Upper lobe of left lung (tissue), 4 donors: ENCODE measurements at regions not wholly inside any gene's neighbourhood (a gene's known extent, or its start where the extent isn't known, plus 50 kb on each side); places are given as distances from the start of the nearest gene placed in this dataset.

Experiments used
- CTCF ChIP-seq, 6 experiments: fragments of 450-650 bp in 4 of 6; fragments of 200-600 bp in 2 of 6; sonication (generic) in 2 of 6; IDR thresholded peaks; one replicate each; pipeline ENCODE4 v1.5.1; 2016 to 2019; ENCODE audit warnings: antibody characterized with exemption in 6 of 6
- EP300 ChIP-seq, 4 donors: sonication (generic); formaldehyde crosslinking; IDR thresholded peaks; one replicate each; pipeline ENCODE4 v1.5.1; 2017; ENCODE audit warnings: antibody characterized with exemption in 4 of 4, control low read depth in 2 of 4
- POLR2A ChIP-seq, 4 donors: fragments of 450-650 bp; IDR thresholded peaks; one replicate each; pipeline ENCODE4 v1.5.1; 2016 to 2017; ENCODE audit warnings: antibody characterized with exemption in 4 of 4, mild to moderate bottlenecking in 2 of 4
- POLR2AphosphoS5 ChIP-seq, 2 donors: sonication (generic); formaldehyde crosslinking; IDR thresholded peaks; one replicate each; pipeline ENCODE4 v1.5.1; 2017; ENCODE audit warnings: antibody characterized with exemption in 2 of 2

DNA sequence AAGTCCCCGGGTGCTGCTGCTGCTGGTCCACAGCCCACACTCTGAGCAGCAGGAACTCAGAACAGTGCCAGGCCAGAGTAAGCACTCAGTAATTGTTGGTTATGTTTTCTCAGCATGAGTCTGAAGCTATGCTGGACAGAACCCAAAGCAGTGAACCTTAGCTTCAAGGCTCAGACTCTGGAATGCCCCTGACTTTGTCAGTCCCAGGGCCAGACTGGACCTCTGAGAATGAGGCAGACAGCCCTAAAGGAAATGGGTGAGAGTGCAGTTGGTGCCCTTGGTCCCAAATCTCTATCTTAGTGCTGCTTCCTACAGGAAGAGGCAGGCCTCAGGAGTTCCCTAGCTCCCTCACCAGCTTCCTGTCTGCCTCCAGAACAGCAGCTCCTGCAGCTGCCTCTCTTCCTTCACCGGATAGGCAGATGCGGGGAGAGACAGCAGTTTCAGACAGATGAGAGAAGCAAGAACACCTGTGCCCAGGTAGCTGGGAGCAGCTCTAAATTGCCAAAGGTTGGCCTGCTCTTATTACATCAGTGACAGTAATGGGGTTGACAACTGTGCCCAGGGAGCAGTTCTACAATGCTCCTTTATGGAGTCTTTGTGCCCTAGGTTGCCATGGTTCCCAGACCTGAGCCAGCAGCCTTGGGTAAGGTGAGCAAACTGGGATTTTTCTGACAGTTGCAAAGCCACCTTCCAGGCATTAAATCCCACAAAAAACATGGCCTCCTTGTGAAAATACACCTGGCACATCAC is 82.2 kb upstream of the CXCL14 start:
- TF ChIP-seq CTCF (IDR thresholded peaks at IDR 0.05) (no peak), EP300 (IDR thresholded peaks at IDR 0.05) (no peak), POLR2A (IDR thresholded peaks at IDR 0.05) (no peak), POLR2AphosphoS5 (IDR thresholded peaks at IDR 0.05) (no peak)
